Right lobe of liver (tissue), 6 donors: ENCODE measurements at regions not wholly inside any gene's neighbourhood (a gene's known extent, or its start where the extent isn't known, plus 50 kb on each side); places are given as distances from the start of the nearest gene placed in this dataset.

ENCODE experiments used
- ATAC-seq, 4 donors: fragments of 200-7000 bp; cut with Tn5 transposase; one replicate each; pipeline ENCODE4 v1.9.1; 2020; ENCODE audit warnings: mild to moderate bottlenecking in 4 of 4, moderate library complexity in 4 of 4
- DNase-seq, 3 donors: peaks; one replicate each; pipeline ENCODE4 v3.0.0-alpha.2; 2020
- H3K27ac ChIP-seq, 3 donors: fragments of 200-600 bp; one replicate each; pipeline ENCODE4 v1.8.0; 2022
- H3K27me3 ChIP-seq, 2 donors: fragments of 200-600 bp; one replicate each; pipeline ENCODE4 v1.8.0; 2022
- H3K36me3 ChIP-seq, 4 donors: fragments of 200-600 bp; sonication (generic) in 1 of 4; one replicate each; pipeline versions ENCODE4 v1.5.1 to v1.8.0; 2017 to 2022; ENCODE audit warnings: control low read depth in 1 of 4
- H3K4me1 ChIP-seq, 4 donors: fragments of 200-600 bp; sonication (generic) in 1 of 4; one replicate each; pipeline versions ENCODE4 v1.5.1 to v1.8.0; 2017 to 2022; ENCODE audit warnings: control low read depth in 1 of 4
- H3K4me3 ChIP-seq, 3 donors: fragments of 200-600 bp; one replicate each; pipeline ENCODE4 v1.8.0; 2022
- H3K9me3 ChIP-seq, 4 donors: fragments of 200-600 bp; sonication (generic) in 1 of 4; one replicate each; pipeline versions ENCODE4 v1.5.1 to v1.8.0; 2017 to 2022; ENCODE audit warnings: control low read depth in 1 of 4
- CTCF ChIP-seq, 4 donors: fragments of 200-600 bp in 3 of 4; fragments of 450-650 bp in 1 of 4; IDR thresholded peaks; one replicate each; pipeline versions ENCODE4 v1.5.1 to v1.8.0; 2016 to 2022; ENCODE audit warnings: antibody characterized with exemption in 4 of 4, mild to moderate bottlenecking in 2 of 4
- POLR2A ChIP-seq: fragments of 450-650 bp; IDR thresholded peaks from one replicate; pipeline ENCODE4 v1.6.1; 2017; ENCODE audit warnings: antibody characterized with exemption, mild to moderate bottlenecking
- WGBS: methylation state at CpG from one replicate; pipeline ENCODE4 v1.1.6; 2018; ENCODE audit warnings: low coverage, low lambda C conversion rate; ENCODE audit not compliant: insufficient coverage; ENCODE audit errors: missing lambda C conversion rate; 5-methylcytosine and 5-hydroxymethylcytosine counted together
- intact Hi-C, 2 donors: fragments of 100-400 bp; cut with DNase I; formaldehyde crosslinking; loops; one replicate each; pipeline versions ENCODE4 v1.11.2 to v1.14.1; 2022
- donor health status: DM: no; HTN: yes; CAD: no.
- donor health status: DM: no; HTN: no; CAD: no.
- donor health status: DM: no; HTN: no; CAD: no.
- donor health status: DM: no; HTN: yes; CAD: no.
- donor health status: DM: no; HTN: yes; CAD: no.

- ATAC-seq: no peak
- 53% methylated on average over 6 of the region's 9 CpGs for WGBS
- no peak for DNase-seq
These were observed 71.2 kb upstream of the GTF3A start for GRCh38 chr13:27353166-27353583.

GRCh38 chr13:27353708-27354107 lies 70.7 kb upstream of the GTF3A start:
- H3K36me3 ChIP-seq: no peaks in the 10 kb centered on the region
- no peak for DNase-seq
- H3K27ac ChIP-seq: no peak overlapping the region
- intact Hi-C loops: loop anchor here in 1 of 2 donors (10.0 kb wide), 2 partner anchors 69 to 359 kb away; no protein-coding TSS in a partner anchor
- 67% methylated on average over 3 of the region's 3 CpGs for WGBS
- H3K27me3 ChIP-seq: no peaks in the 10 kb centered on the region
- no peaks in the 10 kb centered on the region for H3K9me3 ChIP-seq
- no peaks in the 10 kb centered on the region for H3K4me1 ChIP-seq
- no peak for TF ChIP-seq CTCF (IDR thresholded peaks at IDR 0.05)
- no peak for TF ChIP-seq POLR2A
- ATAC-seq: no peak
- no peak overlapping the region for H3K4me3 ChIP-seq

More at GRCh38 chr13:27353166-27353583, 71.2 kb upstream of the GTF3A start:
- no peaks in the 10 kb centered on the region for H3K36me3 ChIP-seq
- TF ChIP-seq POLR2A: no peak
- TF ChIP-seq CTCF (IDR thresholded peaks at IDR 0.05): no peak
- no peak overlapping the region for H3K4me3 ChIP-seq
- no peaks in the 10 kb centered on the region for H3K4me1 ChIP-seq
- H3K27me3 ChIP-seq: no peaks in the 10 kb centered on the region
- no peak overlapping the region for H3K27ac ChIP-seq
- no peaks in the 10 kb centered on the region for H3K9me3 ChIP-seq
- intact Hi-C loops: loop anchor here in 1 of 2 donors (10.0 kb wide), 2 partner anchors 68 to 358 kb away; no protein-coding TSS in a partner anchor

DNA sequence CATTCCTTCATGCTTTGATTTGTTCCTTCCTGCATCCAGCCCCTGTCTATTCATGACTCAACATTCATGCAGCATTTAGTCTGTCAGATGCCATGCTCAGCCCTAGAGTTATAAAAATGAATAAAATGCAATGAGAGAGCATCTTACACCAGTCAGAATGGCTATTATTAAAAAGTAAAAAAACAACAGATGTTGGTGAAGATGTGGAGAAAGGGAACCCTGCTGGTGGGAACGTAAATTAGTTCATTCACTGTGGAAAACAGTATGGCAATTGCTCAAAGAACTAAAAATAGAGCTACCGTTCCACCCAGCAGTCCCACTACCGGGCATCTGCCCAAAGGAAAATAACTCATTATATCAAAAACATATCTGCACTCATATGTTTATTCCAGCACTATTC lies 70.0 kb upstream of the GTF3A start:
- Histone ChIP-seq H3K27ac (no peak overlapping the region), H3K4me1 (no peaks in the 10 kb centered on the region), H3K27me3 (no peaks in the 10 kb centered on the region), H3K9me3 (no peaks in the 10 kb centered on the region), H3K36me3 (no peaks in the 10 kb centered on the region), H3K4me3 (no peak overlapping the region)
- 28% methylated on average over 3 of the region's 3 CpGs for WGBS
- TF ChIP-seq POLR2A: no peak
- ATAC-seq: no peak
- DNase-seq: no peak
- intact Hi-C loops: loop anchor here in 1 of 2 donors (10.0 kb wide), 2 partner anchors 70 to 360 kb away; no protein-coding TSS in a partner anchor

DNA sequence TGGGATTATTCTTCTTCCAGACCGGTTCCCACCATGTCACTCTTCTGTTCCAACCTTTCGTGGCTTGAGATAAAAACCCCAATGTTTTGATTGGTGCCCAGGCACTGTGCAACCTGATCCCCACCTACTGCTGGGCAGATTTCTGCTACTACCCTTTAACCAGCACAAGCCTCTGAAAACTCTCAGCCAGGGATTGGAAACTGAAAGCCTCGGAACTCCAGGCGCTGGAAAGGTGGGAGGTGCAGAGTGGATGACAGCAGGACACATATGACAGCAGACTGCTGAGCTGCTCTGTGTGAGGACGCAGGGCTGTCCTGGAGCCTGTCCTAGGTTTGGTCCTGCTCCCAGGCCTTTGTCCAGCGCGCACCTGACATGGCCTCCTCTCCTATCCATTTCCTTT lies 68.5 kb upstream of the GTF3A start:
- no peaks in the 10 kb centered on the region for H3K9me3 ChIP-seq
- TF ChIP-seq CTCF (IDR thresholded peaks at IDR 0.05) (no peak), POLR2A (no peak)
- ATAC-seq (no peak), DNase-seq (no peak)
- no peak overlapping the region for H3K27ac ChIP-seq
- H3K36me3 ChIP-seq: no peaks in the 10 kb centered on the region
- WGBS: 100% methylated on average over 6 of the region's 7 CpGs
- H3K4me1 ChIP-seq: no peaks in the 10 kb centered on the region
- no peaks in the 10 kb centered on the region for H3K27me3 ChIP-seq
- intact Hi-C loops: loop anchor here in 1 of 2 donors (10.0 kb wide), 2 partner anchors 71 to 361 kb away; no protein-coding TSS in a partner anchor
- no peak overlapping the region for H3K4me3 ChIP-seq

- intact Hi-C loops: loop anchor here in 1 of 2 donors (10.0 kb wide), 2 partner anchors 74 to 364 kb away; no protein-coding TSS in a partner anchor
- TF ChIP-seq POLR2A (no peak), CTCF (IDR thresholded peaks at IDR 0.05) (no peak)
- ATAC-seq (no peak), DNase-seq (no peak)
- Histone ChIP-seq H3K36me3 (no peaks in the 10 kb centered on the region), H3K4me3 (no peak overlapping the region), H3K27ac (no peak overlapping the region), H3K4me1 (no peaks in the 10 kb centered on the region), H3K9me3 (no peaks in the 10 kb centered on the region), H3K27me3 (no peaks in the 10 kb centered on the region)
- 88% methylated on average over 6 of the region's 6 CpGs for WGBS
These were observed 66.0 kb upstream of the GTF3A start for GRCh38 chr13:27358420-27358819.
